ENCODE measurements at regions not wholly inside any gene's neighbourhood (a gene's known extent, or its start where the extent isn't known, plus 50 kb on each side); places are given as distances from the start of the nearest gene placed in this dataset.

GRCh38 chr6:131356161-131356560 is 216.9 kb upstream of the ARG1 start:
- BruUV-seq (replicated peaks), result no TSS peak
- no peak for DNase-seq (ENCODE audit: low spot score)
- H3K9me3 ChIP-seq (ENCODE audit: low read depth, low read length, poor library complexity, severe bottlenecking), result no peaks in the 10 kb centered on the region
- H3K4me1 ChIP-seq (ENCODE audit: insufficient read depth, low read length, poor library complexity, severe bottlenecking), result peaks cover 4% of the 10 kb centered on the region
- H3K36me3 ChIP-seq (ENCODE audit: insufficient read depth, low read length, poor library complexity, severe bottlenecking), result no peaks in the 10 kb centered on the region
- ChIA-PET CTCF (interaction anchor here (0.7 kb wide), 1 partner anchor 113 kb away, joined by 3 read pairs; no protein-coding TSS in a partner anchor), POLR2A (ENCODE audit: low non-redundant PET) (interaction anchor here (0.6 kb wide), 1 partner anchor 83 kb away, joined by 3 read pairs; no protein-coding TSS in a partner anchor)
- no peak overlapping the region for H3K27ac ChIP-seq (ENCODE audit: low read depth, low read length, poor library complexity, severe bottlenecking)
- TF ChIP-seq EZH2 (IDR thresholded peaks at IDR 0.05; ENCODE audit: borderline replicate concordance, low read depth, low read length, poor library complexity, severe bottlenecking), result no peak
- intact Hi-C loops (cut with micrococcal nuclease; ENCODE audit: unreplicated experiment), result no loop called here
- no peaks in the 10 kb centered on the region for H3K27me3 ChIP-seq (replicated peaks; ENCODE audit: insufficient read depth, low read depth, low read length, poor library complexity)
- no peak overlapping the region for H3K4me3 ChIP-seq (ENCODE audit: low read depth, low read length, poor library complexity, severe bottlenecking)

- TF ChIP-seq CTCF (conservative IDR thresholded peaks at IDR 0.05; ENCODE audit: low read depth, low read length) (no peak), EZH2 (IDR thresholded peaks at IDR 0.05; ENCODE audit: borderline replicate concordance, low read depth, low read length, poor library complexity, severe bottlenecking) (no peak)
- DNase-seq (ENCODE audit: low spot score), result no peak
- Histone ChIP-seq H3K27ac (ENCODE audit: low read depth, low read length, poor library complexity, severe bottlenecking) (no peak overlapping the region), H3K36me3 (ENCODE audit: insufficient read depth, low read length, poor library complexity, severe bottlenecking) (no peaks in the 10 kb centered on the region), H3K4me1 (ENCODE audit: insufficient read depth, low read length, poor library complexity, severe bottlenecking) (peaks cover 4% of the 10 kb centered on the region), H3K9me3 (ENCODE audit: low read depth, low read length, poor library complexity, severe bottlenecking) (no peaks in the 10 kb centered on the region), H3K4me3 (ENCODE audit: low read depth, low read length, poor library complexity, severe bottlenecking) (no peak overlapping the region), H3K27me3 (replicated peaks; ENCODE audit: insufficient read depth, low read depth, low read length, poor library complexity) (no peaks in the 10 kb centered on the region)
- ChIA-PET POLR2A (ENCODE audit: low non-redundant PET) (no interaction called here), CTCF (no interaction called here)
- no TSS peak for BruUV-seq (replicated peaks)
- intact Hi-C loops (cut with micrococcal nuclease; ENCODE audit: unreplicated experiment), result no loop called here
Measured at GRCh38 chr6:131357501-131357900, 215.5 kb upstream of the ARG1 start.

GRCh38 chr6:131362070-131362469 is 211.0 kb upstream of the ARG1 start:
- Histone ChIP-seq H3K27ac (ENCODE audit: low read depth, low read length, poor library complexity, severe bottlenecking) (no peak overlapping the region), H3K9me3 (ENCODE audit: low read depth, low read length, poor library complexity, severe bottlenecking) (no peaks in the 10 kb centered on the region), H3K27me3 (replicated peaks; ENCODE audit: insufficient read depth, low read depth, low read length, poor library complexity) (no peaks in the 10 kb centered on the region), H3K4me1 (ENCODE audit: insufficient read depth, low read length, poor library complexity, severe bottlenecking) (peaks cover 14% of the 10 kb centered on the region), H3K36me3 (ENCODE audit: insufficient read depth, low read length, poor library complexity, severe bottlenecking) (no peaks in the 10 kb centered on the region), H3K4me3 (ENCODE audit: low read depth, low read length, poor library complexity, severe bottlenecking) (no peak overlapping the region)
- ChIA-PET CTCF (no interaction called here), POLR2A (ENCODE audit: low non-redundant PET) (no interaction called here)
- TF ChIP-seq EZH2 (IDR thresholded peaks at IDR 0.05; ENCODE audit: borderline replicate concordance, low read depth, low read length, poor library complexity, severe bottlenecking), result no peak
- TF ChIP-seq CTCF (conservative IDR thresholded peaks at IDR 0.05; ENCODE audit: low read depth, low read length), result no peak
- no TSS peak for BruUV-seq (replicated peaks)
- intact Hi-C loops (cut with micrococcal nuclease; ENCODE audit: unreplicated experiment), result no loop called here
- no peak for DNase-seq (ENCODE audit: low spot score)

GRCh38 chr6:131362696-131363095 is 210.3 kb upstream of the ARG1 start:
- Histone ChIP-seq H3K4me1 (ENCODE audit: insufficient read depth, low read length, poor library complexity, severe bottlenecking) (peaks cover 20% of the 10 kb centered on the region), H3K9me3 (ENCODE audit: low read depth, low read length, poor library complexity, severe bottlenecking) (no peaks in the 10 kb centered on the region), H3K27ac (ENCODE audit: low read depth, low read length, poor library complexity, severe bottlenecking) (no peak overlapping the region), H3K27me3 (replicated peaks; ENCODE audit: insufficient read depth, low read depth, low read length, poor library complexity) (no peaks in the 10 kb centered on the region), H3K36me3 (ENCODE audit: insufficient read depth, low read length, poor library complexity, severe bottlenecking) (no peaks in the 10 kb centered on the region), H3K4me3 (ENCODE audit: low read depth, low read length, poor library complexity, severe bottlenecking) (no peak overlapping the region)
- POLR2A ChIA-PET (ENCODE audit: low non-redundant PET), result no interaction called here
- TF ChIP-seq CTCF (conservative IDR thresholded peaks at IDR 0.05; ENCODE audit: low read depth, low read length) (no peak), EZH2 (IDR thresholded peaks at IDR 0.05; ENCODE audit: borderline replicate concordance, low read depth, low read length, poor library complexity, severe bottlenecking) (no peak)
- BruUV-seq (replicated peaks), result no TSS peak
- CTCF ChIA-PET, result no interaction called here
- intact Hi-C loops (cut with micrococcal nuclease; ENCODE audit: unreplicated experiment), result no loop called here
- no peak for DNase-seq (ENCODE audit: low spot score)

Data from A673 (cell line).